CD4-positive, alpha-beta T cell treated with Interferon alpha-2 for 1 hour (primary cell): ENCODE measurements at regions not wholly inside any gene's neighbourhood (a gene's known extent, or its start where the extent isn't known, plus 50 kb on each side); places are given as distances from the start of the nearest gene placed in this dataset.
"Not testable (repeated sequence)": the region's sequence is repeated elsewhere in the genome, so short reads cannot be mapped to it uniquely, and the experiment has no call there.

ENCODE experiments used
- DNase-seq, 2 donors: peaks; one replicate each; pipeline ENCODE4 v3.0.0-alpha.2; 2020 to 2022

DNA sequence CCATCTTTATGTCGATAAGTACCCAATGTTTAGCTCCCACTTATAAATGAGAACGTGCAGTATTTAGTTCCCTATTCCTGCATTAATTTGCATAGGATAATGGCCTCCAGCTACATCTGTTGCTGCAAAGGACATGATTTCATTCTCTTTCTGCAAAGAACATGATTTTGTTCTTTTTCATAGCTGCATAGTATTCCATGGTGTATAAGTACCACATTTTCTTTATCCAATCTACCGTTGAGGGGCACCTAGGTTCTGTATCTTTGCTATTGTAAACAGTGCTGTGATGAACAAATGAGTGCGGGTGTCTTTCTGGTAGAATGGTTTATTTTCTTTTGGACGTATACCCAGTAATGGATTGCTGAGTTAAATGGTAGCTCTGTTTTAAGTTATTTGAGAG, 63.0 kb downstream of the HLX start:
- no peak for DNase-seq

DNA sequence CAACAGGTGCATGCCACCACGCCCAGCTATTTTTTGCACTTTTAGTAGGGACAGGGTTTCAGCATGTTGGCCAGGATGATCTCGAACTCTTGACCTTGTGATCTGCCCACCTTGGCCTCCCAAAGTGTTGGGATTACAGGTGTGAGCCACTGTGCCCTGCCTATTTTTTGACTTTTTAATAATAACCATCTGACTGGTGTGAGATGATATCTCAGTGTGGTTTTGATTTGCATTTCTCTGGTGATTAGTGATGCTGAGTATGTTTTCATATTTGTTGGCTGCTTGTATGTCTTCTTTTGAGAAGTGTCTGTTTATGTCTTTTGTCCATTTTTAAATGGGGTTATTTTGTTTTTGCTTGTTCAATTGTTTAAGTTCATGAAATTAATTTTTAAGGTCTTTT, 63.7 kb downstream of the HLX start:
- not testable (repeated sequence) for DNase-seq

DNA sequence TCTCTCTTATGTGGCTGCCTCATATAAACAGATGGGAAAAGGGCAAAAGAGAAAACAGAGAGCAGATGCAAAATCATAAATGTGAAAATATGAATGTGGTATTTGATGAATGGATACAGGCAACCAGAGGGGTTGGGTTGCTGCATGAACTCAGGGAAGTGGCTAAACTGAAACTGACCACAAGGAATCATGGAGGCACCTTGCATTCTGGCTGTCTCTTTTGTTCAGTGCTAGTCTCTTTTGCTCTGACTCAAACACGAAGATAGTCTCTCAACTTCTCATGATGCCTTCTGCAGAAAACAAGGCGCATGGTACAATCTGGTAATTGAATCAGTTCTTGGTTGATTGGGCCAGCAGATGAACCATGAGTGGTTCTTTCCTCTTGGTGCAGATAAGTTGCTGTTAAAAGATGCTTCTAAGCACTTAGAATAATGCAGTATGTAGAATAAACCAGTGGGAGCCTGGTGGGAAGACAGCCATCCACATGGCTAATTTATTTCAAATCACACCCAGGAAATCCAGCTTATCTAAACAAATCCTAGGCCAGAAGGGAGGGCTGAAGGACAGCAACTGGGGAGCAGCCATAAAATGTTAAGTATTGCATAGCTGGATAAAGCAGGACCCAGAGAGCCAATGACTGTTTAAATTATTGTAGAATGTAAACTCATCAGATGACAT, 64.2 kb downstream of the HLX start:
- DNase-seq, result no peak

DNA sequence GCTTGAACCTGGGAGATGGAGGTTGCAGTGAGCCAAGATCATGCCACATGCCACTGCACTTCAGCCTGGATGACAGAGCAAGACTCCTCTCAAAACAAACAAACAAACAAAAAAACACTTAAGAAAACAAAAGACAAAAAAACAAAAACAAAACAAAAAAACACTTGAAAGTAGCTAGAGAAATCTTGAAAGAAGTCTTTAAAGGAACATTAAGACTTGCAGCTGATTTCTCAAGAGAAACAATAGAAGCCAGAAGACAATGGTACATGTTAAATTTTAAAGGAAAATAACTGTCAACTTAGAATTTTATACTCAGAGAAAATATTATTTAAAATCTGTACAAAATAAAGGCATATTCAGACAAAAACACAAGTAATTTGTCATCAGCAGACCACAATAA, 71.3 kb downstream of the HLX start:
- no peak for DNase-seq

DNA sequence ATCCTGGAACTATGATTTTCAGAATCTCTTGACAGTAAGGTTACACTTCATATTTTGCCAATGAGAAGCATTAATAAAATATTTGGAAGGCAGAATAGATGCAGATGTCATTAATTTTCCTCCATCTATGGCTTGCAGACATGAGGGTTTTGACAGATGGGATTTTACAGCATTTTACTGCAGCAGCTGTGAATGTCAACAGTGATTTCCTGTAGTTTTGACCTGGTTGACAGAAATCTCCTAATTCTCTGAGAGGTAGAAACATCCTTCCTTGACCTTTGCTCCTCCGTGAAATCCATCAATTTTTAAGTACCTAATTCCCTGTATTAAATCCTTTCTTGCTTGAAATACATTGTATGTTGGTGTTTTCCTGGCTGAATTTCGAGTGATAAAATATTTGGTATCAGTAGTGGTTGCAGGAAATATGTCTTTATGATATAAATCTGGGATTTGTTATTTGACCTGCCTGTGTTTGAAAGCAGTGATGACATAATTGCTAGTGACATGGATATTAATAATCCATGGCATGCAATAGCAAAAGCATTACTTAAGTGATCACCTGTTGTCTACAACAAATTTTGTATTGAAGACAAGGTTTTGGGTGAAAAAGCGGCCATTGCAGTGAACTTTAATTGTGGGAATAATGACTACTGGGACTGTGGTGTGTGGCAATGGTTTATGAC, 73.9 kb downstream of the HLX start:
- no peak for DNase-seq

DNA sequence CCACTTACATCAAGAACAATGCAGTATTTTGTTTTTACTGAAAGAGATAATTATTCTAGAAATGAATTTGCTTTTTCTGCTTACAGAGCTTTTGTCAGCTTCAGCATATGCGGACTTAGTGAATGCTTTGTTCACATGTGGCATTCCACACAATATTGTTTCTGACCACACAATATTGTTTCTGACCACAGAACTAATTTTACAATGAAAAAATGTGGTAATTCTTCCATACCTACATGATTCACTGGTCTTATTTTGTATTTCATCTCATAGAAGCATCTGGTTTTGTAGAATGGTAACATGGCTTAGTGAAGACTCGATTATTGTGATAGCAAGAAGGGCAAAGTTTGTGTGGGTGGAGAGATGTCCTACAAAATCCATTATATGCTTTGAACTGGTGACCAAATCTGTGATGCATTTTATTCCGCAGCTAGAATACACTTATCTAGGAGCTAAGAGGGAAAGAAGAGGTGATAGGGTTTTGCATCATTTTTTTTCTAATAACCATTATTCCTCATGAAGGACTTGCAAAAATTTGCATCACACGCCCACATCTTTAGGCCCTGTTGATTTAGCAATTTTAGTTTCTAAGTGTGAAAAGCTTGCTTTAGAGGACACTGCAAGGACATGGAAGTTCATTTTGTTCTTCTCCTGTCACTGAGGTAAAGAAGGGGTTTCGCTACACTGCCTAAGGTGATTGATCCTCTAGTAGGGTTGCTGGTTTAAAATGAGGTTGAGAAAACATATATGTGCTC, 75.3 kb downstream of the HLX start:
- DNase-seq, result no peak

DNA sequence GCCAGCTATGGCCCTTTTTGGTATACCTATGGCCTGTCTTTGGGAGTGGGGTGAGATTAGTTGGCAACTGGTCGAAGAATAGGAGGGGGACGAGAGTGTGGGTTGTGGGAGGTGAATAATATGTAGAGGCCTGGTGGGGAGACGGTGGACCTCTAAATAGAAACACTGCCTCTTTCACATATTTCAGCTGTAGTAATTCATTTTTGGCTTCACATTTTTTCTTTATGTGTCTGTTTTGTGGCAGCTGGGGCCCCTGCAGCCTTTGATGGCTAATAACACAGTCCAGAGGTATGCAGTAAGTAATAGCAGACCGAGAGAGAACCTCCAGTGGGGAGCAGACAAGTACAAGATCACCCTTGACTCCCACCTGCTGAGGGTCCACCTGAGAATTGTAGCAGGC, 75.9 kb downstream of the HLX start:
- no peak for DNase-seq

DNA sequence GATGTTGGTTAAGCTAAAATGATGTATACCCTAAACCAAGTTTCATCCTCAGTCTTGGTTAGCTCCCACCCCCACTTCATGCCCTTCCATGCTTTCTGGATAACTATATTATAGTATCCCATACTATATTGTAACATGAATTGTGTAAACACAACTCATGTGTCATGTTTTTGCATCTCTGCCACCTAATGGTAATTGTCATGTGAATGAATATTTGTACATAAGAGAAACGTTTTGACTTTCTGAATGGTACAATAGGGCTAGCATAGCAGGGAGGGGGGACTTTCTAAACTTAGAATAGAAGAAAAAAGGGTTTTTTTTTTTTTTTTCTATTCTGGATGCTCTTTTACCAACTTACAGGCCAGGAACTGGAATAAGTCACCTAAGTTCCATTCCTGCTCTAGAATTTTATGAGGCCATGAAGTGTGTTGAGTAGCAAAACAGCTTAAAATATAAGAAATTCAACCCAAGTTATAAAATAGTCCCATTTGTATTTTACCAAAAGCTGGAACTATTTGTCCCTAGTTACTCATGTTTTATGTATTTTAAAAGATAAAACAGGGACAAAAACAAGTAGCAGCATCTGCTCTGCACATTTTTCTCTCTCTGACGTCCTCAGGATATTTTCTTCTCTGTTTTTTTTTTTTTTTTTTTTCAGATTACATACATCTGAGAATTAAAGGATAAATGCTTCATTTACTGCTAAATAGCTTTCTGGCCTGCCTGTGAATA, 77.4 kb downstream of the HLX start:
- DNase-seq, result no peak

DNA sequence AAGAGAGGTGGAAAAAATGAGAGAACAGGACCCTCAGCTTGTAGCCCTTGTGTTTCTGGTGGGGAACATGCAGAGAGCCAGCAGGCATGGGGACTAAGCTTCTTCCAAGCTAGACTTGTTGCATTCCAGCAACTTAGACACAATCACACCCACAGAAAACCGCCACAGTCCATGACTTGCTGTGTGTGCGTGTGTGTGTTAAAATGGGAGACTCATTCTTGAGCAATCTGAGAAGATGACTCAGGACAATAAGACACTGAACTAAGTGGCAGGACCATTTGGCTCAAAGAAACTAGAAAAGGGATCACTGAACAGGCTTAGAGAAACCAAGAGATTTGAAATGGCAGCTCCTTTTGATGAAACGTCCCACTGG, 78.0 kb downstream of the HLX start:
- DNase-seq, result peak in 1 of 2 donors; percentile 5

DNA sequence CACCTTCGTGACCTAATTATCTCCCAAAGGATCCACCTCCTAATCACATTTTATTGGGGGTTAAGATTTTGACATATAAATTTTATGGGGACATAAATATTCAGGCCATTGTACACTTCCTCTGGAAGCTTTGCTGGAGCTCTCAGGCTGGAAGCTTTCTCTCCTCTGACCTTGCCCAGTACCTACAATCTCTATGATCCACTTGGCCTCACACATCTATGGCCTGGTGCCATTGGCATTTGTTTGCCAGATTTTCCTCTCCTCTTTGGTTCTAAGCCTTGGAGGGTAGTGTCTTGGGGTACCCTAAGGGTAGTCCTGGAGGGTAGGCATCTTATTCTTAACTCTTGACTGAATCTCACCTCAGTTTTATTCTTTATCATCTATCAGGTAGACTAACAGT, 79.0 kb downstream of the HLX start:
- no peak for DNase-seq

DNA sequence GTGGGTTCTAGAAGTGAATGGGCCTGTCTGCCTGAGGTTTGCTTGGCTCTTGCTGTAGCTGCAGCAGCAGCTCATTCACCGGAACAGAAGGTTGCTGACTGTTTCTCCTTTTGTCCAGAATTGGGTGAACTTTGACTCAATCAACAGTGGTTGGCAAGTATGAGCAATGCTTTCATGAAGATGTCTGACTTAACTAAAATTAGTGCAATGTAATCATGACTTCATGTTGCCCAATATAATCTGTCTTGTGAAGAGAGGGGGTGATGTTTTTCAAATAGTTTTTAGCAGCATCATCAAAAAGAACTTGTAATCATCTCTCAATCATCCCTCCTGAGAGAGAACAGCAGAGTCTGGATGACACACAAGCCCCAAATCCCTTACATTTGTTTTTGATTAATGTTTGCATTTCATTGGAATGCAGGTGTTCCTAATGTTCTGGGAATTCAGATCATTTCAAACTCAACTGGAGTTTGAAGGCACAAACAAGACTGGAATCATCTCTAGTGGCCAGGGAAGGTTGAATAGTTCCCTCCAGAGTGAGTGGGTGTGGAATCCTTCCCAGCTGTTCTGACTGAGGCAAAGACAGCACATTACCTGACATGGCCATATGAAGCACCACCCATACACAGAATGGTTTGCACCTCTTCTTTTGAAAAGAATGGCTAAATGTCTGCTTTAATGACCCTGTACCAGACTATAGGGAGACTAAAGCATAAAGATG, 82.9 kb downstream of the HLX start:
- peak in 1 of 2 donors; percentile 18 for DNase-seq

DNA sequence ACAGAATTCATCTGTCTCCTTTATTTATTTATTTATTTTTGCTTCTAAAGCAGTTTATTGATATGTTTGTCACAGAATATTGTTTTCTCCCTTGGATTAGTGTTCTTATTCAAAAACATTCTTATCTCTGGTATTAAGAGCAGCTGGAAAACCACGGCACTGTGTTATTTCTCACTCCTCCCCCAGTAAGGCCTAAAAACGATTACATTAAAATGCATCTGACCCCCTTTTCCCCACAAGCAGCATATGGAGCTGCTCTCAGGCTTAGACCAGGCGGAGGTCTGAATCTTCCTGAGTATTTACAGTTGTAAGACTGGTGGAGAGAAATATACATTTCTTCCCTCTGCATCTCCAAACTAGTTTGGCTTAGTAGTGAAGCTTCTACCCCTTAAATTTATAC, 86.8 kb downstream of the HLX start:
- DNase-seq, result no peak

DNA sequence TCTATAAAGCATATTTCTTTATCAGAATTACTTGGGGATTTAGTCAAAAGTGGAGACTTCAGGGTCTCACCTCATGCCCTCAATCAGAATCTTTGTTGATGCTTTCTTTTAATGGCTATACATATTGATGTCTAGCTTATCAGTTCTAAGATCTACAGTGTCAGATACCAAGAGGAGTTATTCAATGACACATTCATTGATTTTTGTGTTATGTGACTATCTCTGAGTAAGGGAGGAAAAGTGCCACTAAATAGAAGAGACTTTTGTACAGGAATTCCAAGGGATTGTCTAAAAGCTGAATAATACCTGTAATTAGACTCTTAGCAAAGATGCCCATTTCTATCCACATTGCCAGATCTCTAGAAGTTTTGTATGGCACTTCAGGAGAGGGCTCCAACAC, 87.2 kb downstream of the HLX start:
- no peak for DNase-seq

DNA sequence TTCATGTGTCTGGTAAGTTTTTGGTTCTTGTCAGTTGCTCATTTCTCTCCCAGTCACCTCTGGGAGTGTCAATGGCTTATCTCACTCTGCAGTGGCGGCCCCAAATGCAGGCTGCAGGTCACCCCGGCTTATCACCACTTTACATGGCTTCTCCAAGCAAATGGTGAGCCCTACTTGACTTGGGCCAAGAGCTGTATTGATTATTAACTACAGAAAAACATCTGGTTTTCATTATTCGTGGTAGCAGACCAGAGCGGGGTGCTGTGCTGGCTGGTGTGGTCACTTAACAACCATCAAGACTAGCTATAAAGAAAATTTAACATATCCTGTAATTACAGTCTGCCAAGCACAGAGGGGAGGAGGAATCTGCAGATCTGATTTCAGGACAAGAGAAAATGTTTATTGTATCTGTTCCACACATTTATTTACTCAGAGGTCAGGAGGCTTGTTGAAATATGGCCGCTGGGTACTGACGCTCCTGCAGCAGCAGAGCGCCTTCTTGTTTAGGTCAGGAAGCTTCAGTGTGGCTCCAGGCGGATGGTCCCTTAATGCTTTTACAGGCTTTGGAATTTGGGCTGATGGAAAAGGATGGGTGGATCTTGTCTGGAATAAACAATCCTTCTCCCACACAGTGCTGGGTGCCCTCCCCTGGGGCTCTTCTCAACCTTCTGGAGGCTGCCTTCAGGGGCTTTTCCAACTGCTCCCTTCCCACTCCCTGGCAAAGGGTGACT, 87.8 kb downstream of the HLX start:
- no peak for DNase-seq

DNA sequence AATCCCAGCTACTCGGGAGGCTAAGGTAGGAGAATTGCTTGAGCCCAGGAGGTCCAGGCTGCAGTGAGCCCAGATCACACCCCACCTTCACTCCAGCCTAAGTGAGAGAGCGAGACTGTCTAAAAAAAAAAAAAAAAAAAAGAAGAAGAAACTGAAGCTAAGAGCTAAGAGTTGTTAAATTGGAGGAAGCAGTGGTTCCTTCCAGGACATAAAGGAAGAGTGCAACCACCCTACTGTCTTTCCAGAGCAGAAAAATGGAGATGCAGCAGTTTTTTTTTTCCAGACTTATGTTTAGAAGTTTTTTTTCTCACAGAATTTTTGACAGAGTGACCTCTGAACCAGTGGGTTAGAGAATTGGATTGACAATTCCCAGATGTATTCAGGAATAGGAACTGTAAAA, 88.7 kb downstream of the HLX start:
- no peak for DNase-seq

DNA sequence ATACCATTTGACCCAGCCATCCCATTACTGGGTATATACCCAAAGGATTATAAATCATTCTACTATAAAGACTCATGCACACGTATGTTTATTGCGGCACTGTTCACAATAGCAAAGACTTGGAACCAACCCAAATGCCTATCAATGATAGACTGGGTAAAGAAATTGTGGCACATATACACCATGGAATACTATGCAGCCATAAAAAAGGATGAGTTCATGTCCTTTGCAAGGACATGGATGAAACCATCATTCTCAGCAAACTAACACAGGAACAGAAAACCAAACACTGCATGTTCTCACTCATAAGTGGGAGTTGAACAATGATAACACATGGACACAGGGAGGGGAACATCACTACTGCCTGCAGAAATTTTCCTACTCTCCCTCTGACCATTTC, 90.0 kb downstream of the HLX start:
- DNase-seq, result not testable (repeated sequence)

DNA sequence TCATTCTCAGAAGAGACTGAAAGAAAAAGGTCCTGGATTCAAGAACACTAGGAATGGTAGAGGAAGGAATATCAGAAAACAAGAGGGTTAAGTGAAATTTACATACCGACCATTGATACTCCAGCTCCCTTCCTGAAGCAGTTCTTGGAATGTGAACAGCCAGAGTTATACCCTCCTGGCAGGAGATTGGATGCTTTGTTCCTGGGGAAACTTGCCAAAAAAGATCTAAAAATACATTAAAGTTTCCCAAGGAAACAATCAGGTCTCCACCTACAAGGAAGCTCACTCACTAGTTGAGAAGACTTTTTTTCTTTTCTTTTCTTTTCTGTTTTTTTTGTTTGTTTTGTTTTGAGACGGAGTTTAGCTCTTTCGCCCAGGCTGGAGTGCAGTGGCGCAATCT, 91.1 kb downstream of the HLX start:
- DNase-seq, result no peak

DNA sequence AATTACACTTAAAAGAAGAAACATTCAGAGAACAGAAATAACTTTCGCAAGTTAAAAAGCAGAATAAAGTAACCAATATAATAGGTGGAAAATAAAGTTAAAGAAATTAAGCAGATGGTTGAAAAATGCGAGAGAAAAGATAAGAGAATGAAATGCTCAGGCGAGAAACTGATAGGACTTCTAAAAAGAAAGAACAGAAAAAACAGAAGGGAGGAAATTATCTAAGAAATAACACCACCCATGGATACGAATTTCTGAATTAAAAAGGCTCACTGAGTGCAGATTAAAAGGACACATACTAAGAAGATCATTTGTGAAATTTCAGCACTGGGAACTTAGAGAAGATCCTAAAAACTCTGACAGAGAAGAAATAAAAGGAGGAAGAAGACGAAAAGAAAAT, 92.0 kb downstream of the HLX start:
- DNase-seq, result no peak

DNA sequence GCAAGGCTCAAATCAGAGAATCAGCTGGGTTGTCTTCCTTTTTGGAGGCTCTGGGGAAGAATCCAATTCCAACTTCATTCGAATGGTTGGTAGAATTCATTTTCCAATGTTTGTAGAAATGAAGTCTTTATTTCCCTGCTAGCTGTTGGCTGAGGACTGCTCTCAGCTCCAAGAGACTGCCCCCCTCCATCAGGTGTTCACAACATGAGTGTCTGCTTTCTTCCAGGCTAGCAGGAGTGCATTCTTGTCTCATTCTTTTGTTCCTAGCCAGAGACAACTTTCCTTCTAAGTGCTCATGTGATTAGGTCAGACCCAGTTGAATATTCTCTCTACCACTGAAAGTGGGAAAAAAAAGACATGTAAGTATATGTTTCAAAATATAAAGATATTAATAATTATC, 95.2 kb downstream of the HLX start:
- no peak for DNase-seq

DNA sequence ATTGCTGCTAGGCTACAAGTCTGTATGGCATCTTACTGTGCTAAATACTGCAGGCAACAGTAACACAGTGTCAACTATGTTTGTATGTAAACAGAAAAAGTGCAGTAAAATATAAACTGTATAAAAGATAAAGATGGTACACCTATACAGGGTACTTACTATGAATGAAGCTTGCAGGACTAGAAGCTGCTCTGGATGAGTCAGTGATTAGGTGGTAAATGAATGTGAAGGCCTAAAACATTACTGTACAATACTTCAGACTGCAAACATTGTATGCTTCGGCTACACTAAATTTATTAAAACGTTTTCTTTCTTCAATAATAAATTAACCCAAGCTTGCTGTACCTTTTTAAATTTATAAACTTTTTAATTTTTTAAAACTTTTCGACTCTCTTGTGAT, 97.1 kb downstream of the HLX start:
- no peak for DNase-seq

DNA sequence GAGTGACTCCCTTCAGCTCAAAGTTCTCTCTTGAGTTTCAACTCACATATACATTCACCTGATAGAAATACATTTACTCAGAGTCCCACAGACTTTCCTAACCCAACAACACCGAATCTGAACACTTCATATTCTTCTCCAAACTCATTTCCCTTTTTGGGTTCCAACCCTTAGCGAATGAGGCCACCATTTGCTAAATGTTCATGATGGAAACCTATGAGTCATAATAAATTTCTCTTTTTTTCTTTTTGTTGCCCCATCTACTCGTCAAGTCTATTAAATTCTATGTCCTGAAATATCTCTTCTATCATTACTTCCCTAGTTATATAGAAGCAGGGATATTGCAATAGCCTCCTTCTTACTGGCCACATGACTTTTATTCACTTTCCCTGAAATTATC, 100.1 kb downstream of the HLX start:
- no peak for DNase-seq

DNA sequence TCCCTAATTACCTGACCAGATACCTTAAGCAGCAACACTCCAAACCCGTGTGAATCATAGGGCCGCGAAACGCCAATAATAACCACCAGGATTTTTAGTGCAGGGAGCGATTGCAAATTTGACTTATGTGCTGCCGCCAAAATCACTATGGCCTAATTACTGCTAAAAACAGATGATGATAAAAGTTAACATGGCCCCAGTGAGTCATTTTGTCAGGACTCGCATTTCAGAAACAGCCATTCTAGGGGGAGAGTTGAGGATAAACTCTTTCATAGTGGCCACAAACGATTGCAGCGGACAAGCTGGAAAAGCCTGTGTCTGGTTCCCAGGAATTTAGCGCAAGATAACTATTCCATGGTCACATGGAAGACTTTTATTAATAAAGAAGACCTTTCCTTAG, 103.4 kb downstream of the HLX start:
- DNase-seq, result no peak
